ENCODE measurements at regions not wholly inside any gene's neighbourhood (a gene's known extent, or its start where the extent isn't known, plus 50 kb on each side); places are given as distances from the start of the nearest gene placed in this dataset.

DNA sequence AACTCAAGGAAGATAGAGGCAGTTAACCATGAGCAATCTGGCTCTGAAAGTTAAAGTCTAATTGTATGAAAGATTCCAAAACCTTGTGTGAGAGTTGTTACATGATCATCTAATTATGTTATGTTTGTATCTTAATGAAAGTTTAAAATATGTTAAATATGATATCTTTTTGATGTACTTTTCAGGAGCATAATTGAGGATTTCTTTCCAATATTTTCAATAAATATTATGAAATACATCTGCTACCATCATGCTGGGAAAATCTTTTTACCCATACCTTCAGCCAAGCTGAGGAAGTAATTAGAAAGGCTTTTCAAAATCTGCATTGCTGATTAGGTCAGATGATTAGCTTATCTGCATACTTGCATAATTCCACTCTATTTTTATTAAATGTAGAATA, 318.4 kb downstream of the KLF12 start:
- no peaks in the 10 kb centered on the region for H3K79me2 ChIP-seq (ENCODE audit: insufficient read depth, low read length)
- no peaks in the 10 kb centered on the region for H3K36me3 ChIP-seq (replicated peaks in 1 of 2; ENCODE audit: control insufficient read depth in 1 of 2, insufficient read depth in 2 of 2, low read length in 2 of 2)
- H3K27ac ChIP-seq (ENCODE audit: low read depth in 1 of 2, low read length in 2 of 2) = no peak overlapping the region
- intact Hi-C loops (cut with micrococcal nuclease) = no loop called here
- no peaks in the 10 kb centered on the region for H3K27me3 ChIP-seq (ENCODE audit: control insufficient read depth in 2 of 2, insufficient read depth in 2 of 2, low read length in 2 of 2)
- peaks cover 0 to 2% of the 10 kb centered on the region in 2 donors for H3K9me3 ChIP-seq (replicated peaks in 1 of 2; ENCODE audit: control insufficient read depth in 1 of 2, insufficient read depth in 1 of 2, low read length in 2 of 2)
- Mint-ChIP-seq H3K9me3 (peaks cover 0 to 7% (median 5%) of the 10 kb centered on the region in 7 donors), H3K4me1 (no peaks in the 10 kb centered on the region), H3K36me3 (no peaks in the 10 kb centered on the region), H3K27ac (no peak overlapping the region), H3K27me3 (ENCODE audit: low read depth in 3 of 3) (no peaks in the 10 kb centered on the region), H3K4me3 (no peak overlapping the region)
- no peak overlapping the region for H3K4me3 ChIP-seq (replicated peaks in 1 of 3; ENCODE audit: low read depth in 2 of 3, low read length in 3 of 3)
- H3K9ac ChIP-seq (ENCODE audit: insufficient read depth, low read length, poor library complexity, severe bottlenecking) = no peak overlapping the region
- no peaks in the 10 kb centered on the region for H3K4me1 ChIP-seq (ENCODE audit: control insufficient read depth in 1 of 2, insufficient read depth in 2 of 2, low read length in 2 of 2)
- H2AFZ ChIP-seq (ENCODE audit: insufficient read depth, low read depth, low read length, poor library complexity, severe bottlenecking) = no peak overlapping the region
- TF ChIP-seq, protein P1, sequence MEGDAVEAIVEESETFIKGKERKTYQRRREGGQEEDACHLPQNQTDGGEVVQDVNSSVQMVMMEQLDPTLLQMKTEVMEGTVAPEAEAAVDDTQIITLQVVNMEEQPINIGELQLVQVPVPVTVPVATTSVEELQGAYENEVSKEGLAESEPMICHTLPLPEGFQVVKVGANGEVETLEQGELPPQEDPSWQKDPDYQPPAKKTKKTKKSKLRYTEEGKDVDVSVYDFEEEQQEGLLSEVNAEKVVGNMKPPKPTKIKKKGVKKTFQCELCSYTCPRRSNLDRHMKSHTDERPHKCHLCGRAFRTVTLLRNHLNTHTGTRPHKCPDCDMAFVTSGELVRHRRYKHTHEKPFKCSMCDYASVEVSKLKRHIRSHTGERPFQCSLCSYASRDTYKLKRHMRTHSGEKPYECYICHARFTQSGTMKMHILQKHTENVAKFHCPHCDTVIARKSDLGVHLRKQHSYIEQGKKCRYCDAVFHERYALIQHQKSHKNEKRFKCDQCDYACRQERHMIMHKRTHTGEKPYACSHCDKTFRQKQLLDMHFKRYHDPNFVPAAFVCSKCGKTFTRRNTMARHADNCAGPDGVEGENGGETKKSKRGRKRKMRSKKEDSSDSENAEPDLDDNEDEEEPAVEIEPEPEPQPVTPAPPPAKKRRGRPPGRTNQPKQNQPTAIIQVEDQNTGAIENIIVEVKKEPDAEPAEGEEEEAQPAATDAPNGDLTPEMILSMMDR (IDR thresholded peaks at IDR 0.05) = no peak
- H4K20me1 ChIP-seq (ENCODE audit: insufficient read depth, low read length) = no peaks in the 10 kb centered on the region
- H3K4me2 ChIP-seq (replicated peaks; ENCODE audit: extremely low read depth, low read length, poor library complexity, severe bottlenecking) = no peak overlapping the region
- DNase-seq = no peak

DNA sequence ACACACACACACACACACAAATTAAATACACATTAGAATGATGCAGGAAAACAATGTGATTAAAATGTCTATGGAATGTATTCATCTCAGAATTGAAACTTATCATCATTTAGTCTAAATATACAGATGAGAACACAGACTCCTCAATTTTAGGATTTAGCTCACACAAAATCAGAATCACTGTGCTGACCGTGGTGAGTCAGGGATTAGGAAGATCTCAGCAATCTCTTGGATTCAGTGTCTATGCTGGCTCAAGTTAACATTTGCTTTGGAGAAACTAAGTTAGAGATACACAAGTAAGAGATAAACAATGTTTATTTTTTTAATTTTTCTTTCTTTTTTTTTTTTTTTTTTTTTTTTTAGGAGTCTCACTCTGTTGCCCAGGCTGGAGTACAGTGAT, 323.6 kb downstream of the KLF12 start:
- WGBS (ENCODE audit: insufficient coverage) = no CpG with 5 or more reads among the region's 1 CpG
- H3K4me1 Mint-ChIP-seq = no peaks in the 10 kb centered on the region
- Histone ChIP-seq H4K20me1 (ENCODE audit: insufficient read depth, low read length) (no peaks in the 10 kb centered on the region), H3K4me1 (ENCODE audit: control insufficient read depth in 1 of 2, insufficient read depth in 2 of 2, low read length in 2 of 2) (no peaks in the 10 kb centered on the region), H3K27ac (ENCODE audit: low read depth in 1 of 2, low read length in 2 of 2) (no peak overlapping the region), H3K27me3 (ENCODE audit: control insufficient read depth in 2 of 2, insufficient read depth in 2 of 2, low read length in 2 of 2) (no peaks in the 10 kb centered on the region), H3K9ac (ENCODE audit: insufficient read depth, low read length, poor library complexity, severe bottlenecking) (no peak overlapping the region), H3K4me3 (replicated peaks in 1 of 3; ENCODE audit: low read depth in 2 of 3, low read length in 3 of 3) (no peak overlapping the region), H2AFZ (ENCODE audit: insufficient read depth, low read depth, low read length, poor library complexity, severe bottlenecking) (no peak overlapping the region), H3K9me3 (replicated peaks in 1 of 2; ENCODE audit: control insufficient read depth in 1 of 2, insufficient read depth in 1 of 2, low read length in 2 of 2) (no peaks in the 10 kb centered on the region), H3K36me3 (replicated peaks in 1 of 2; ENCODE audit: control insufficient read depth in 1 of 2, insufficient read depth in 2 of 2, low read length in 2 of 2) (no peaks in the 10 kb centered on the region), H3K4me2 (replicated peaks; ENCODE audit: extremely low read depth, low read length, poor library complexity, severe bottlenecking) (no peak overlapping the region), H3K79me2 (ENCODE audit: insufficient read depth, low read length) (no peaks in the 10 kb centered on the region)
- H3K27ac Mint-ChIP-seq = no peak overlapping the region
- peaks cover 0 to 6% (median 1%) of the 10 kb centered on the region in 7 donors for H3K9me3 Mint-ChIP-seq
- H3K4me3 Mint-ChIP-seq = no peak overlapping the region
- TF ChIP-seq, protein P1 (IDR thresholded peaks at IDR 0.05) = no peak
- intact Hi-C loops (cut with micrococcal nuclease) = no loop called here
- H3K27me3 Mint-ChIP-seq (ENCODE audit: low read depth in 3 of 3) = peaks cover 0 to 2% (median 0%) of the 10 kb centered on the region in 3 donors
- H3K36me3 Mint-ChIP-seq = no peaks in the 10 kb centered on the region
- DNase-seq = no peak

Measured in CD14-positive monocyte (primary cell).